ENCODE measurements at regions not wholly inside any gene's neighbourhood (a gene's known extent, or its start where the extent isn't known, plus 50 kb on each side); places are given as distances from the start of the nearest gene placed in this dataset.

DNA sequence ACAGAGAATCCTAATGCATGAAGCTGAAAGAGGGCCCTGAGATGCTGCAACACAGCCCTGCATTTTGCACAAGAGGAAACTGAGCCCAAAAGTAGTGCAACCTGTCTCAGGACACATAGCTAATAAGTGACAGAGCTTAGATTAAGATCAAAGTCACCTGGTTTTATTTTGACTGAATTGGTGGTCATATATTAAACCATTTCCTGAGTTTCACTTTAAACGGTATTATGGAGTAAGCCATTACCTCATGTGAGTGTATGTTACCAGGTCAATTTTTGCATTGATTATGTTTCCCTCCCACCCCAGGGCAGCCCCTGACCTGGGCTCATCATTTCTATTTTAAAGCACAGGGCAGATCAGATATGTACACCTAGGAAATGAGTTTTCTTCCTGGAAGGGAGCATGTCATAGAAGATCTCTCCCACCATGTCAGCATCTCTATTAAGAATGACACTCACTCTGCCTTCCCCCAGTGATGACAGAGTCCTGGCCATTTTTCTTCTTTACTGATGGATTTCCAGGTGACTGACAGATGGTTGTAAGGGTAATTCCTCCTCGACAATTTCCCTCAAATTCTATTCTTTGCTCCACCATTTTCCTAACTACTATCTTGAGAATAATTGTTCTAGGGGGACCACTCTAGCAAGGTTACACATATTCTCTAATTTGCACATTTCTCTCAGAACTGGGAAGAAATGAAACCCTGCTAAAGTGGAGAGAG, 441.3 kb upstream of the SLC14A2 start:
- Histone ChIP-seq H3K27ac (ENCODE audit: low read length) (no peak overlapping the region), H3K4me1 (ENCODE audit: control insufficient read depth, insufficient read depth, low read length) (no peaks in the 10 kb centered on the region), H3K9me3 (ENCODE audit: control insufficient read depth, insufficient read depth, low read depth, low read length) (no peaks in the 10 kb centered on the region), H3K4me3 (ENCODE audit: low read depth in 2 of 2, low read length in 2 of 2) (no peak overlapping the region), H3K27me3 (ENCODE audit: control insufficient read depth, insufficient read depth, low read length) (no peaks in the 10 kb centered on the region), H3K36me3 (ENCODE audit: control insufficient read depth, insufficient read depth, low read length) (no peaks in the 10 kb centered on the region)
- in situ Hi-C loops (cut with HindIII; ENCODE audit: low pct_unique_long_range_greater_than_20kb, low sequenced_read_pairs) (no loop called here), intact Hi-C loops (cut with micrococcal nuclease; ENCODE audit: unreplicated experiment) (no loop called here)
- TF ChIP-seq TCF7L2 (IDR thresholded peaks at IDR 0.05; ENCODE audit: low read depth, low read length) (no peak), POLR2AphosphoS5 (IDR thresholded peaks at IDR 0.05; ENCODE audit: low read depth, low read length) (no peak), SIN3A (IDR thresholded peaks at IDR 0.05; ENCODE audit: borderline replicate concordance, insufficient read depth, low read depth, low read length) (no peak)
- TF ChIP-seq, protein P1, sequence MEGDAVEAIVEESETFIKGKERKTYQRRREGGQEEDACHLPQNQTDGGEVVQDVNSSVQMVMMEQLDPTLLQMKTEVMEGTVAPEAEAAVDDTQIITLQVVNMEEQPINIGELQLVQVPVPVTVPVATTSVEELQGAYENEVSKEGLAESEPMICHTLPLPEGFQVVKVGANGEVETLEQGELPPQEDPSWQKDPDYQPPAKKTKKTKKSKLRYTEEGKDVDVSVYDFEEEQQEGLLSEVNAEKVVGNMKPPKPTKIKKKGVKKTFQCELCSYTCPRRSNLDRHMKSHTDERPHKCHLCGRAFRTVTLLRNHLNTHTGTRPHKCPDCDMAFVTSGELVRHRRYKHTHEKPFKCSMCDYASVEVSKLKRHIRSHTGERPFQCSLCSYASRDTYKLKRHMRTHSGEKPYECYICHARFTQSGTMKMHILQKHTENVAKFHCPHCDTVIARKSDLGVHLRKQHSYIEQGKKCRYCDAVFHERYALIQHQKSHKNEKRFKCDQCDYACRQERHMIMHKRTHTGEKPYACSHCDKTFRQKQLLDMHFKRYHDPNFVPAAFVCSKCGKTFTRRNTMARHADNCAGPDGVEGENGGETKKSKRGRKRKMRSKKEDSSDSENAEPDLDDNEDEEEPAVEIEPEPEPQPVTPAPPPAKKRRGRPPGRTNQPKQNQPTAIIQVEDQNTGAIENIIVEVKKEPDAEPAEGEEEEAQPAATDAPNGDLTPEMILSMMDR (IDR thresholded peaks at IDR 0.05) = no peak
- TF ChIP-seq, protein P2, sequence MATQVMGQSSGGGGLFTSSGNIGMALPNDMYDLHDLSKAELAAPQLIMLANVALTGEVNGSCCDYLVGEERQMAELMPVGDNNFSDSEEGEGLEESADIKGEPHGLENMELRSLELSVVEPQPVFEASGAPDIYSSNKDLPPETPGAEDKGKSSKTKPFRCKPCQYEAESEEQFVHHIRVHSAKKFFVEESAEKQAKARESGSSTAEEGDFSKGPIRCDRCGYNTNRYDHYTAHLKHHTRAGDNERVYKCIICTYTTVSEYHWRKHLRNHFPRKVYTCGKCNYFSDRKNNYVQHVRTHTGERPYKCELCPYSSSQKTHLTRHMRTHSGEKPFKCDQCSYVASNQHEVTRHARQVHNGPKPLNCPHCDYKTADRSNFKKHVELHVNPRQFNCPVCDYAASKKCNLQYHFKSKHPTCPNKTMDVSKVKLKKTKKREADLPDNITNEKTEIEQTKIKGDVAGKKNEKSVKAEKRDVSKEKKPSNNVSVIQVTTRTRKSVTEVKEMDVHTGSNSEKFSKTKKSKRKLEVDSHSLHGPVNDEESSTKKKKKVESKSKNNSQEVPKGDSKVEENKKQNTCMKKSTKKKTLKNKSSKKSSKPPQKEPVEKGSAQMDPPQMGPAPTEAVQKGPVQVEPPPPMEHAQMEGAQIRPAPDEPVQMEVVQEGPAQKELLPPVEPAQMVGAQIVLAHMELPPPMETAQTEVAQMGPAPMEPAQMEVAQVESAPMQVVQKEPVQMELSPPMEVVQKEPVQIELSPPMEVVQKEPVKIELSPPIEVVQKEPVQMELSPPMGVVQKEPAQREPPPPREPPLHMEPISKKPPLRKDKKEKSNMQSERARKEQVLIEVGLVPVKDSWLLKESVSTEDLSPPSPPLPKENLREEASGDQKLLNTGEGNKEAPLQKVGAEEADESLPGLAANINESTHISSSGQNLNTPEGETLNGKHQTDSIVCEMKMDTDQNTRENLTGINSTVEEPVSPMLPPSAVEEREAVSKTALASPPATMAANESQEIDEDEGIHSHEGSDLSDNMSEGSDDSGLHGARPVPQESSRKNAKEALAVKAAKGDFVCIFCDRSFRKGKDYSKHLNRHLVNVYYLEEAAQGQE (IDR thresholded peaks at IDR 0.05; ENCODE audit: insufficient read depth in 1 of 2, low read depth in 2 of 2, low read length in 1 of 2) = no peak
- ChIA-PET POLR2A (no interaction called here), CTCF (no interaction called here)
- no peak for DNase-seq (ENCODE audit: low read depth, low spot score)
- ATAC-seq = no peak
- no TSS peak for BruUV-seq (replicated peaks)

DNA sequence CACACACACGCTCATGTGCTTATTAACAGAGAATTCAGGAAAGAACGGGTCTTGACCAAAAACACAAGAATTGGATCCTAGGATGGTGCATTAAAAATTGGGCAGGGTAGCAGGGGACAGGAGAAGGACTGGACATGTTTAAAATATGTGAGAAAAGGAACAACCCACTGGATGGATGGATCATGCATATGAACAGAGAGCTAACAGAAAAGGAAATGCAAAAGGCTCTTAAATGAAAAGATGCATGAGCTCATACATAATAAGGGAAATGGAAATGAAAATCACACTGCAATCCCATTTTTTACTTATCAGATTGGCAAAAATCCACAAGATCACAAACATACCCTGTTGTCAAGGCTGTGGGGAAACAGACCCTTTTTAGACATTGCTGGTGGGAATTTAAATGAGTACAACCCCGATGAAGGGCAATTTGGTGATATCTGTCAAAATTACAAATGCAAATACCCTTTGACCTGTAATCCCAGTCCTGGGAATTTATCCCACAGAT, 440.6 kb upstream of the SLC14A2 start:
- no TSS peak for BruUV-seq (replicated peaks)
- no peaks in the 10 kb centered on the region for H3K4me1 ChIP-seq (ENCODE audit: control insufficient read depth, insufficient read depth, low read length)
- H3K27me3 ChIP-seq (ENCODE audit: control insufficient read depth, insufficient read depth, low read length) = no peaks in the 10 kb centered on the region
- ATAC-seq (no peak), DNase-seq (ENCODE audit: low read depth, low spot score) (no peak)
- no peak overlapping the region for H3K27ac ChIP-seq (ENCODE audit: low read length)
- ChIA-PET CTCF (no interaction called here), POLR2A (no interaction called here)
- H3K9me3 ChIP-seq (ENCODE audit: control insufficient read depth, insufficient read depth, low read depth, low read length) = no peaks in the 10 kb centered on the region
- H3K4me3 ChIP-seq (ENCODE audit: low read depth in 2 of 2, low read length in 2 of 2) = no peak overlapping the region
- in situ Hi-C loops (cut with HindIII; ENCODE audit: low pct_unique_long_range_greater_than_20kb, low sequenced_read_pairs) = no loop called here
- H3K36me3 ChIP-seq (ENCODE audit: control insufficient read depth, insufficient read depth, low read length) = no peaks in the 10 kb centered on the region
- TF ChIP-seq, protein P2 (IDR thresholded peaks at IDR 0.05; ENCODE audit: insufficient read depth in 1 of 2, low read depth in 2 of 2, low read length in 1 of 2) = no peak
- TF ChIP-seq POLR2AphosphoS5 (IDR thresholded peaks at IDR 0.05; ENCODE audit: low read depth, low read length) (no peak), TCF7L2 (IDR thresholded peaks at IDR 0.05; ENCODE audit: low read depth, low read length) (no peak), SIN3A (IDR thresholded peaks at IDR 0.05; ENCODE audit: borderline replicate concordance, insufficient read depth, low read depth, low read length) (no peak)
- TF ChIP-seq, protein P1 (IDR thresholded peaks at IDR 0.05) = no peak
- intact Hi-C loops (cut with micrococcal nuclease; ENCODE audit: unreplicated experiment) = no loop called here

Measured in Panc1 (cell line).